GM12878 (cell line): ENCODE measurements at regions not wholly inside any gene's neighbourhood (a gene's known extent, or its start where the extent isn't known, plus 50 kb on each side); places are given as distances from the start of the nearest gene placed in this dataset.

ENCODE experiments used
- ATAC-seq: fragments of 200-7000 bp; cut with Tn5 transposase; 3 replicates; pipeline ENCODE4 v1.9.1; 2020; ENCODE audit warnings: mild to moderate bottlenecking, moderate library complexity
- BruUV-seq: library from RNA; stranded (reverse); fragments of 400-500 nt; replicated peaks from 2 replicates; lab custom pipeline; 2021; lab: Mats Ljungman, UMichigan
- CTCF ChIA-PET: fragments of 300-600 bp; sonication (Branson Sonifier 250); formaldehyde crosslinking; extraction: SDS; loops from one replicate; lab custom pipeline; 2021; ENCODE audit warnings: inconsistent platforms; lab: Yijun Ruan, JAX
- POLR2A ChIA-PET: fragments of 350-600 bp; formaldehyde crosslinking; extraction: SDS; loops from one replicate; lab custom pipeline; 2021; ENCODE audit warnings: inconsistent platforms; lab: Charles Lee
- RAD21 ChIA-PET: fragments of 300-600 bp; sonication (Branson Sonifier 250); formaldehyde crosslinking; loops from one replicate; lab custom pipeline; 2023; ENCODE audit warnings: antibody characterized with exemption; ENCODE audit not compliant: unreplicated experiment; lab: Charles Lee
- SMC1A ChIA-PET: fragments of 300-600 bp; sonication (Branson Sonifier 250); formaldehyde crosslinking; loops from one replicate; lab custom pipeline; 2023; ENCODE audit not compliant: unreplicated experiment, uncharacterized antibody; lab: Charles Lee
- DNase-seq: peaks from one replicate; pipeline ENCODE4 v3.0.0-alpha.2; 2011; ENCODE audit warnings: low read depth, low spot score
- FAIRE-seq: peaks from 3 replicates; lab custom pipeline; 2011; peaks lifted over from hg19 to GRCh38; lab: Jason Lieb, UNC
- H2AFZ ChIP-seq: 2 replicates; pipeline ENCODE4 v1.6.0; 2011; ENCODE audit warnings: low read depth, low read length, control low read depth; ENCODE audit not compliant: control insufficient read depth
- H3K27ac ChIP-seq: 2 replicates; pipeline ENCODE4 v1.5.1; 2011; ENCODE audit warnings: control low read depth; ENCODE audit not compliant: control insufficient read depth, insufficient read depth
- H3K27me3 ChIP-seq, 2 experiments: replicated peaks in 1 of 2; 2 replicates each; pipeline versions ENCODE4 v1.6.0 to v1.6.1; 2011; ENCODE audit warnings: low read length in 1 of 2; ENCODE audit not compliant: control insufficient read depth in 2 of 2, insufficient read depth in 2 of 2
- H3K36me3 ChIP-seq, 2 experiments: 2 replicates each; pipeline ENCODE4 v1.5.1; 2011; ENCODE audit warnings: low read length in 1 of 2; ENCODE audit not compliant: control insufficient read depth in 2 of 2, insufficient read depth in 2 of 2
- H3K4me1 ChIP-seq: 2 replicates; pipeline ENCODE4 v1.6.1; 2011; ENCODE audit warnings: mild to moderate bottlenecking, low read length, moderate library complexity, mixed read lengths; ENCODE audit not compliant: control insufficient read depth, insufficient read depth
- H3K4me2 ChIP-seq: 2 replicates; pipeline ENCODE4 v1.6.0; 2011; ENCODE audit warnings: control low read depth; ENCODE audit not compliant: control insufficient read depth, insufficient read depth
- H3K4me3 ChIP-seq: fragments of 200-600 bp; sonication (generic); 2 replicates; pipeline ENCODE4 v1.5.1; 2016
- H3K79me2 ChIP-seq: 2 replicates; pipeline ENCODE4 v1.6.0; 2011; ENCODE audit warnings: low read length; ENCODE audit not compliant: control insufficient read depth, insufficient read depth
- H3K9ac ChIP-seq: 2 replicates; pipeline ENCODE4 v1.8.0; 2011; ENCODE audit warnings: low read length, control low read depth, mixed read lengths; ENCODE audit not compliant: control insufficient read depth, insufficient read depth
- H3K9me3 ChIP-seq: replicated peaks from 3 replicates; pipeline ENCODE4 v1.5.1; 2011; ENCODE audit warnings: mild to moderate bottlenecking, low read length; ENCODE audit not compliant: control insufficient read depth, insufficient read depth
- H4K20me1 ChIP-seq: 2 replicates; pipeline ENCODE4 v1.6.0; 2011; ENCODE audit not compliant: control insufficient read depth, insufficient read depth
- BACH1 ChIP-seq: fragments of 450-650 bp; IDR thresholded peaks from 2 replicates; pipeline ENCODE4 v1.6.1; 2017; ENCODE audit warnings: mild to moderate bottlenecking, borderline replicate concordance
- CREB1 ChIP-seq: IDR thresholded peaks from 2 replicates; pipeline ENCODE4 v1.6.1; 2012; ENCODE audit warnings: low read depth, mild to moderate bottlenecking, inconsistent platforms
- EZH2 ChIP-seq: IDR thresholded peaks from 2 replicates; pipeline ENCODE4 v1.6.1; 2012; ENCODE audit warnings: low read depth, mild to moderate bottlenecking, control low read depth, inconsistent platforms, low read length, borderline replicate concordance; ENCODE audit not compliant: control insufficient read depth
- NR2F1 ChIP-seq: fragments of 450-650 bp; conservative IDR thresholded peaks from 2 replicates; pipeline ENCODE4 v1.6.1; 2017; ENCODE audit warnings: mild to moderate bottlenecking
- POLR2A ChIP-seq: IDR thresholded peaks from 2 replicates; pipeline ENCODE4 v1.6.1; 2011; ENCODE audit warnings: low read depth, mild to moderate bottlenecking, low read length
- RBBP5 ChIP-seq: fragments of 200-600 bp; sonication (generic); conservative IDR thresholded peaks from 2 replicates; pipeline ENCODE4 v1.6.1; 2016
- SREBF1 ChIP-seq: IDR thresholded peaks from 2 replicates; pipeline ENCODE4 v1.6.1; 2012; ENCODE audit warnings: mild to moderate bottlenecking, low read length
- STAT1 ChIP-seq: fragments of 450-650 bp; conservative IDR thresholded peaks from 2 replicates; pipeline ENCODE4 v1.6.1; 2014; ENCODE audit warnings: antibody characterized with exemption, mild to moderate bottlenecking
- SUZ12 ChIP-seq: fragments of 200-600 bp; sonication (generic); IDR thresholded peaks from one replicate; pipeline ENCODE4 v1.6.1; 2018; ENCODE audit warnings: antibody characterized with exemption, mild to moderate bottlenecking; ENCODE audit not compliant: unreplicated experiment
- ZNF207 ChIP-seq: fragments of 450-650 bp; IDR thresholded peaks from 2 replicates; pipeline ENCODE4 v1.6.1; 2014; ENCODE audit warnings: antibody characterized with exemption, mild to moderate bottlenecking, borderline replicate concordance
- ZZZ3 ChIP-seq: IDR thresholded peaks from 2 replicates; pipeline ENCODE4 v1.6.1; 2011; ENCODE audit warnings: low read depth; ENCODE audit not compliant: control insufficient read depth, insufficient read length
- WGBS: methylation state at CpG from one replicate; pipeline ENCODE4 v1.1.6; 2016; ENCODE audit warnings: low lambda C conversion rate; ENCODE audit not compliant: insufficient replicate concordance, insufficient coverage; ENCODE audit errors: missing lambda C conversion rate; 5-methylcytosine and 5-hydroxymethylcytosine counted together
- in situ Hi-C: fragments of 300-500 bp; cut with MboI; formaldehyde crosslinking; loops from 9 replicates; pipeline ENCODE4 v1.14.3; 2018; ENCODE audit warnings: mixed read lengths
- intact Hi-C: fragments of 100-400 bp; cut with micrococcal nuclease; formaldehyde crosslinking; loops from one replicate; pipeline ENCODE4 v1.14.2; 2022; ENCODE audit not compliant: unreplicated experiment
- TF ChIP-seq, protein P1 (sequence below): fragments of 150-350 bp; IDR thresholded peaks from 2 replicates; pipeline ENCODE4 v1.6.1; 2016; ENCODE audit warnings: low read depth, low read length
- TF ChIP-seq, protein P2 (sequence below): fragments of 450-650 bp; IDR thresholded peaks from 2 replicates; pipeline ENCODE4 v1.6.1; 2017; ENCODE audit warnings: mild to moderate bottlenecking, moderate library complexity
- TF ChIP-seq, protein P3 (sequence below): fragments of 450-650 bp; IDR thresholded peaks from 2 replicates; pipeline ENCODE4 v1.6.1; 2017; ENCODE audit warnings: mild to moderate bottlenecking, moderate library complexity

DNA sequence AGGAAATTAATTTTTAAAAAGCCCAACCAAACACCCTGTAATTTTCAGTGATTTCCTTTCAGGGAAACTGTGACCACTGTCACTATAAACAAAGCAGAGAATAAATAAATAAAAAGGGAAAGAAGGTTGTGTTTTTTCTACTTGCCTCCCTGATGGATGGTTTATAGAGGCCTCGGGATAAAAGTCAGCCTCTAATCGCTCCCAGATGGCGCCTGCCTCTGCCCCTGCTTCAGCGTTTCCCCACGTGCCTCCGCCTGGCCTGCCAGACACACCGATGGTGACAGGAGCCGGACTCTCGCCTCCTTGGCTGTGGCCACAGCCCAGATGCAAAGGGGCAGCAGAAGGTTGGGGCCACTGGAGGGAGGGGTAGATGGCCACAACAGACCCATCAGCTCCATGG, 327.7 kb downstream of the CDC5L start:
- WGBS: 59% methylated on average over 9 of the region's 9 CpGs
- Histone ChIP-seq H2AFZ (no peak overlapping the region), H3K9me3 (no peaks in the 10 kb centered on the region), H3K4me1 (no peaks in the 10 kb centered on the region), H3K9ac (no peak overlapping the region), H3K79me2 (no peaks in the 10 kb centered on the region), H4K20me1 (no peaks in the 10 kb centered on the region), H3K27ac (no peak overlapping the region), H3K27me3 (no peaks in the 10 kb centered on the region; a peak in 1 of 4 replicates), H3K4me3 (no peak overlapping the region), H3K4me2 (no peak overlapping the region), H3K36me3 (no peaks in the 10 kb centered on the region)
- no TSS peak for BruUV-seq
- ChIA-PET CTCF (interaction anchor here (1.0 kb wide), 1 partner anchor 60 kb away, joined by 4 read pairs; no protein-coding TSS in a partner anchor), POLR2A (no interaction called here), SMC1A (no interaction called here), RAD21 (no interaction called here)
- FAIRE-seq: no peak
- intact Hi-C loops (no loop called here), in situ Hi-C loops (no loop called here)
- no peak for ATAC-seq
- DNase-seq: no peak
- TF ChIP-seq SUZ12 (no peak), POLR2A (no peak), BACH1 (no peak), EZH2 (no peak), RBBP5 (no peak), ZZZ3 (no peak), STAT1 (no peak), CREB1 (no peak), NR2F1 (no peak), SREBF1 (no peak), ZNF207 (no peak)
- TF ChIP-seq, protein P1, sequence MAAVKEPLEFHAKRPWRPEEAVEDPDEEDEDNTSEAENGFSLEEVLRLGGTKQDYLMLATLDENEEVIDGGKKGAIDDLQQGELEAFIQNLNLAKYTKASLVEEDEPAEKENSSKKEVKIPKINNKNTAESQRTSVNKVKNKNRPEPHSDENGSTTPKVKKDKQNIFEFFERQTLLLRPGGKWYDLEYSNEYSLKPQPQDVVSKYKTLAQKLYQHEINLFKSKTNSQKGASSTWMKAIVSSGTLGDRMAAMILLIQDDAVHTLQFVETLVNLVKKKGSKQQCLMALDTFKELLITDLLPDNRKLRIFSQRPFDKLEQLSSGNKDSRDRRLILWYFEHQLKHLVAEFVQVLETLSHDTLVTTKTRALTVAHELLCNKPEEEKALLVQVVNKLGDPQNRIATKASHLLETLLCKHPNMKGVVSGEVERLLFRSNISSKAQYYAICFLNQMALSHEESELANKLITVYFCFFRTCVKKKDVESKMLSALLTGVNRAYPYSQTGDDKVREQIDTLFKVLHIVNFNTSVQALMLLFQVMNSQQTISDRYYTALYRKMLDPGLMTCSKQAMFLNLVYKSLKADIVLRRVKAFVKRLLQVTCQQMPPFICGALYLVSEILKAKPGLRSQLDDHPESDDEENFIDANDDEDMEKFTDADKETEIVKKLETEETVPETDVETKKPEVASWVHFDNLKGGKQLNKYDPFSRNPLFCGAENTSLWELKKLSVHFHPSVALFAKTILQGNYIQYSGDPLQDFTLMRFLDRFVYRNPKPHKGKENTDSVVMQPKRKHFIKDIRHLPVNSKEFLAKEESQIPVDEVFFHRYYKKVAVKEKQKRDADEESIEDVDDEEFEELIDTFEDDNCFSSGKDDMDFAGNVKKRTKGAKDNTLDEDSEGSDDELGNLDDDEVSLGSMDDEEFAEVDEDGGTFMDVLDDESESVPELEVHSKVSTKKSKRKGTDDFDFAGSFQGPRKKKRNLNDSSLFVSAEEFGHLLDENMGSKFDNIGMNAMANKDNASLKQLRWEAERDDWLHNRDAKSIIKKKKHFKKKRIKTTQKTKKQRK: no peak
- TF ChIP-seq, protein P2, sequence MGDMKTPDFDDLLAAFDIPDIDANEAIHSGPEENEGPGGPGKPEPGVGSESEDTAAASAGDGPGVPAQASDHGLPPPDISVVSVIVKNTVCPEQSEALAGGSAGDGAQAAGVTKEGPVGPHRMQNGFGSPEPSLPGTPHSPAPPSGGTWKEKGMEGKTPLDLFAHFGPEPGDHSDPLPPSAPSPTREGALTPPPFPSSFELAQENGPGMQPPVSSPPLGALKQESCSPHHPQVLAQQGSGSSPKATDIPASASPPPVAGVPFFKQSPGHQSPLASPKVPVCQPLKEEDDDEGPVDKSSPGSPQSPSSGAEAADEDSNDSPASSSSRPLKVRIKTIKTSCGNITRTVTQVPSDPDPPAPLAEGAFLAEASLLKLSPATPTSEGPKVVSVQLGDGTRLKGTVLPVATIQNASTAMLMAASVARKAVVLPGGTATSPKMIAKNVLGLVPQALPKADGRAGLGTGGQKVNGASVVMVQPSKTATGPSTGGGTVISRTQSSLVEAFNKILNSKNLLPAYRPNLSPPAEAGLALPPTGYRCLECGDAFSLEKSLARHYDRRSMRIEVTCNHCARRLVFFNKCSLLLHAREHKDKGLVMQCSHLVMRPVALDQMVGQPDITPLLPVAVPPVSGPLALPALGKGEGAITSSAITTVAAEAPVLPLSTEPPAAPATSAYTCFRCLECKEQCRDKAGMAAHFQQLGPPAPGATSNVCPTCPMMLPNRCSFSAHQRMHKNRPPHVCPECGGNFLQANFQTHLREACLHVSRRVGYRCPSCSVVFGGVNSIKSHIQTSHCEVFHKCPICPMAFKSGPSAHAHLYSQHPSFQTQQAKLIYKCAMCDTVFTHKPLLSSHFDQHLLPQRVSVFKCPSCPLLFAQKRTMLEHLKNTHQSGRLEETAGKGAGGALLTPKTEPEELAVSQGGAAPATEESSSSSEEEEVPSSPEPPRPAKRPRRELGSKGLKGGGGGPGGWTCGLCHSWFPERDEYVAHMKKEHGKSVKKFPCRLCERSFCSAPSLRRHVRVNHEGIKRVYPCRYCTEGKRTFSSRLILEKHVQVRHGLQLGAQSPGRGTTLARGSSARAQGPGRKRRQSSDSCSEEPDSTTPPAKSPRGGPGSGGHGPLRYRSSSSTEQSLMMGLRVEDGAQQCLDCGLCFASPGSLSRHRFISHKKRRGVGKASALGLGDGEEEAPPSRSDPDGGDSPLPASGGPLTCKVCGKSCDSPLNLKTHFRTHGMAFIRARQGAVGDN: no peak
- TF ChIP-seq, protein P3, sequence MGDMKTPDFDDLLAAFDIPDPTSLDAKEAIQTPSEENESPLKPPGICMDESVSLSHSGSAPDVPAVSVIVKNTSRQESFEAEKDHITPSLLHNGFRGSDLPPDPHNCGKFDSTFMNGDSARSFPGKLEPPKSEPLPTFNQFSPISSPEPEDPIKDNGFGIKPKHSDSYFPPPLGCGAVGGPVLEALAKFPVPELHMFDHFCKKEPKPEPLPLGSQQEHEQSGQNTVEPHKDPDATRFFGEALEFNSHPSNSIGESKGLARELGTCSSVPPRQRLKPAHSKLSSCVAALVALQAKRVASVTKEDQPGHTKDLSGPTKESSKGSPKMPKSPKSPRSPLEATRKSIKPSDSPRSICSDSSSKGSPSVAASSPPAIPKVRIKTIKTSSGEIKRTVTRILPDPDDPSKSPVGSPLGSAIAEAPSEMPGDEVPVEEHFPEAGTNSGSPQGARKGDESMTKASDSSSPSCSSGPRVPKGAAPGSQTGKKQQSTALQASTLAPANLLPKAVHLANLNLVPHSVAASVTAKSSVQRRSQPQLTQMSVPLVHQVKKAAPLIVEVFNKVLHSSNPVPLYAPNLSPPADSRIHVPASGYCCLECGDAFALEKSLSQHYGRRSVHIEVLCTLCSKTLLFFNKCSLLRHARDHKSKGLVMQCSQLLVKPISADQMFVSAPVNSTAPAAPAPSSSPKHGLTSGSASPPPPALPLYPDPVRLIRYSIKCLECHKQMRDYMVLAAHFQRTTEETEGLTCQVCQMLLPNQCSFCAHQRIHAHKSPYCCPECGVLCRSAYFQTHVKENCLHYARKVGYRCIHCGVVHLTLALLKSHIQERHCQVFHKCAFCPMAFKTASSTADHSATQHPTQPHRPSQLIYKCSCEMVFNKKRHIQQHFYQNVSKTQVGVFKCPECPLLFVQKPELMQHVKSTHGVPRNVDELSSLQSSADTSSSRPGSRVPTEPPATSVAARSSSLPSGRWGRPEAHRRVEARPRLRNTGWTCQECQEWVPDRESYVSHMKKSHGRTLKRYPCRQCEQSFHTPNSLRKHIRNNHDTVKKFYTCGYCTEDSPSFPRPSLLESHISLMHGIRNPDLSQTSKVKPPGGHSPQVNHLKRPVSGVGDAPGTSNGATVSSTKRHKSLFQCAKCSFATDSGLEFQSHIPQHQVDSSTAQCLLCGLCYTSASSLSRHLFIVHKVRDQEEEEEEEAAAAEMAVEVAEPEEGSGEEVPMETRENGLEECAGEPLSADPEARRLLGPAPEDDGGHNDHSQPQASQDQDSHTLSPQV: no peak
